ENCODE measurements at regions not wholly inside any gene's neighbourhood (a gene's known extent, or its start where the extent isn't known, plus 50 kb on each side); places are given as distances from the start of the nearest gene placed in this dataset.

DNA sequence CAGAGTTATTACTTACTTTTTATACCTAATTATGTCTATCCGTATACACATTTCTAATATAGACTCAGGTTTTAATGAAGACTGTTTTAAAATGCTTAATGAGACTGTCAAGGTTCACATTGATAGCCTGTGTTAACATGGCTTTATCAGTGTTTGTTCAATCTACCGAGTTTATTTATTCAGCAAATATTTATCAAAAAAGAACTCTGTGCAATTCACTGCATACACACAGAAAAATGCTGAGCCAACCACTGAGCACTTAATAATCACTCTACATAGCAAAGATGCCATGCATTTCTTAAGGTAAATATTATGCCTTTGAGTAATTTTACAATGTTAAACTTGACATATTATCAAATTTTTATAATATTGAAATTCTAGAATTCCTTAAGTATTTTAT, 428.2 kb downstream of the ANXA1 start:
- TF ChIP-seq, protein P1, sequence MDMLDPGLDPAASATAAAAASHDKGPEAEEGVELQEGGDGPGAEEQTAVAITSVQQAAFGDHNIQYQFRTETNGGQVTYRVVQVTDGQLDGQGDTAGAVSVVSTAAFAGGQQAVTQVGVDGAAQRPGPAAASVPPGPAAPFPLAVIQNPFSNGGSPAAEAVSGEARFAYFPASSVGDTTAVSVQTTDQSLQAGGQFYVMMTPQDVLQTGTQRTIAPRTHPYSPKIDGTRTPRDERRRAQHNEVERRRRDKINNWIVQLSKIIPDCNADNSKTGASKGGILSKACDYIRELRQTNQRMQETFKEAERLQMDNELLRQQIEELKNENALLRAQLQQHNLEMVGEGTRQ (IDR thresholded peaks at IDR 0.05; ENCODE audit: low read depth, low read length): no peak
- TF ChIP-seq BHLHE40 (IDR thresholded peaks at IDR 0.05; ENCODE audit: low read depth, low read length): no peak
- no peak for TF ChIP-seq POLR2A (IDR thresholded peaks at IDR 0.05; ENCODE audit: low read depth, low read length)
- TF ChIP-seq MAFK (IDR thresholded peaks at IDR 0.05; ENCODE audit: low read depth, low read length): no peak
- no peak for TF ChIP-seq NFE2L2 (IDR thresholded peaks at IDR 0.05; ENCODE audit: low read depth, low read length)
- TF ChIP-seq RFX5 (IDR thresholded peaks at IDR 0.05; ENCODE audit: low read depth, low read length): no peak
- TF ChIP-seq MXI1 (IDR thresholded peaks at IDR 0.05; ENCODE audit: borderline replicate concordance, low read depth, low read length): no peak
- TF ChIP-seq CHD1 (IDR thresholded peaks at IDR 0.05; ENCODE audit: low read depth, low read length): no peak
- no peak for TF ChIP-seq RCOR1 (IDR thresholded peaks at IDR 0.05; ENCODE audit: insufficient replicate concordance, low read length)
- TF ChIP-seq, protein P2, sequence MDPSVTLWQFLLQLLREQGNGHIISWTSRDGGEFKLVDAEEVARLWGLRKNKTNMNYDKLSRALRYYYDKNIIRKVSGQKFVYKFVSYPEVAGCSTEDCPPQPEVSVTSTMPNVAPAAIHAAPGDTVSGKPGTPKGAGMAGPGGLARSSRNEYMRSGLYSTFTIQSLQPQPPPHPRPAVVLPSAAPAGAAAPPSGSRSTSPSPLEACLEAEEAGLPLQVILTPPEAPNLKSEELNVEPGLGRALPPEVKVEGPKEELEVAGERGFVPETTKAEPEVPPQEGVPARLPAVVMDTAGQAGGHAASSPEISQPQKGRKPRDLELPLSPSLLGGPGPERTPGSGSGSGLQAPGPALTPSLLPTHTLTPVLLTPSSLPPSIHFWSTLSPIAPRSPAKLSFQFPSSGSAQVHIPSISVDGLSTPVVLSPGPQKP (IDR thresholded peaks at IDR 0.05; ENCODE audit: borderline replicate concordance, low read depth, low read length): no peak
- no peak for TF ChIP-seq RAD21 (IDR thresholded peaks at IDR 0.05; ENCODE audit: low read length)
- no peak for TF ChIP-seq MAZ (IDR thresholded peaks at IDR 0.05; ENCODE audit: borderline replicate concordance, low read depth, low read length)
- TF ChIP-seq SMC3 (IDR thresholded peaks at IDR 0.05; ENCODE audit: low read depth, low read length): no peak
- TF ChIP-seq, protein P3, sequence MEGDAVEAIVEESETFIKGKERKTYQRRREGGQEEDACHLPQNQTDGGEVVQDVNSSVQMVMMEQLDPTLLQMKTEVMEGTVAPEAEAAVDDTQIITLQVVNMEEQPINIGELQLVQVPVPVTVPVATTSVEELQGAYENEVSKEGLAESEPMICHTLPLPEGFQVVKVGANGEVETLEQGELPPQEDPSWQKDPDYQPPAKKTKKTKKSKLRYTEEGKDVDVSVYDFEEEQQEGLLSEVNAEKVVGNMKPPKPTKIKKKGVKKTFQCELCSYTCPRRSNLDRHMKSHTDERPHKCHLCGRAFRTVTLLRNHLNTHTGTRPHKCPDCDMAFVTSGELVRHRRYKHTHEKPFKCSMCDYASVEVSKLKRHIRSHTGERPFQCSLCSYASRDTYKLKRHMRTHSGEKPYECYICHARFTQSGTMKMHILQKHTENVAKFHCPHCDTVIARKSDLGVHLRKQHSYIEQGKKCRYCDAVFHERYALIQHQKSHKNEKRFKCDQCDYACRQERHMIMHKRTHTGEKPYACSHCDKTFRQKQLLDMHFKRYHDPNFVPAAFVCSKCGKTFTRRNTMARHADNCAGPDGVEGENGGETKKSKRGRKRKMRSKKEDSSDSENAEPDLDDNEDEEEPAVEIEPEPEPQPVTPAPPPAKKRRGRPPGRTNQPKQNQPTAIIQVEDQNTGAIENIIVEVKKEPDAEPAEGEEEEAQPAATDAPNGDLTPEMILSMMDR (conservative IDR thresholded peaks at IDR 0.05; ENCODE audit: low read depth, low read length): no peak
- TF ChIP-seq CEBPB (IDR thresholded peaks at IDR 0.05; ENCODE audit: low read depth, low read length): no peak
- TF ChIP-seq FOS (IDR thresholded peaks at IDR 0.05; ENCODE audit: low read depth, low read length): no peak
- no peak overlapping the region for H3K14ac ChIP-seq (replicated peaks; ENCODE audit: low read depth, low read length)
- no peak overlapping the region for H4K5ac ChIP-seq (ENCODE audit: low read depth, low read length)
- H4K91ac ChIP-seq (ENCODE audit: insufficient read depth, low read depth, low read length): no peak overlapping the region
- H3K27me3 ChIP-seq (ENCODE audit: control insufficient read depth, insufficient read depth, low read length): no peaks in the 10 kb centered on the region
- no peak overlapping the region for H3K27ac ChIP-seq (ENCODE audit: insufficient read depth, low read length)
- H4K8ac ChIP-seq (ENCODE audit: low read depth in 2 of 2, low read length in 2 of 2): no peak overlapping the region
- intact Hi-C loops (cut with micrococcal nuclease) (no loop called here), in situ Hi-C loops (cut with MboI; ENCODE audit: low sequenced_read_pairs) (no loop called here), dilution Hi-C loops (cut with HindIII; ENCODE audit: low sequenced_read_pairs, unreplicated experiment) (loop anchor here (5.0 kb wide), 1 partner anchor 38 kb away; no protein-coding TSS in a partner anchor)
- H3K4me1 ChIP-seq (ENCODE audit: control insufficient read depth, insufficient read depth, low read length): no peaks in the 10 kb centered on the region
- no peak overlapping the region for H3K4ac ChIP-seq (ENCODE audit: low read depth, low read length)
- ChIA-PET CTCF (no interaction called here), POLR2A (ENCODE audit: unreplicated experiment) (no interaction called here)
- BruUV-seq (replicated peaks): no TSS peak
- DNase-seq (no peak), ATAC-seq (ENCODE audit: low read depth) (no peak)
- no peaks in the 10 kb centered on the region for H3K9me1 ChIP-seq (ENCODE audit: insufficient read depth, low read length)
- H3K18ac ChIP-seq (ENCODE audit: low read depth, low read length): no peak overlapping the region
- no peak overlapping the region for H3K56ac ChIP-seq (ENCODE audit: extremely low read depth, insufficient read depth, low read length)
- no peaks in the 10 kb centered on the region for H3K36me3 ChIP-seq (ENCODE audit: control insufficient read depth, insufficient read depth, low read length)
- H3K4me2 ChIP-seq (ENCODE audit: low read depth, low read length): no peak overlapping the region
- H3K9ac ChIP-seq (ENCODE audit: low read depth, low read length): no peak overlapping the region
- no peak overlapping the region for H2BK15ac ChIP-seq (ENCODE audit: low read depth, low read length)
- H3K23ac ChIP-seq (ENCODE audit: low read depth, low read length): no peak overlapping the region
- no peak overlapping the region for H2AK5ac ChIP-seq (ENCODE audit: low read depth, low read length)
- no peak overlapping the region for H2BK5ac ChIP-seq (ENCODE audit: low read depth, low read length, poor library complexity, severe bottlenecking)
- no peak overlapping the region for H2BK20ac ChIP-seq (ENCODE audit: low read depth, low read length)
- H2BK120ac ChIP-seq (ENCODE audit: low read depth, low read length): no peak overlapping the region
- no peaks in the 10 kb centered on the region for H3K79me1 ChIP-seq (ENCODE audit: low read depth in 1 of 2, low read length in 2 of 2)
- WGBS, 2 experiments (ENCODE audit: extremely low coverage in 2 of 2, insufficient read length in 1 of 2): no CpG with 5 or more reads among the region's 2 CpGs
- no peak overlapping the region for H2AK9ac ChIP-seq (replicated peaks; ENCODE audit: low read depth, low read length, poor library complexity)
- peaks cover 2% of the 10 kb centered on the region; the same call in 1 of the 2 replicates for H3K9me3 ChIP-seq (ENCODE audit: control insufficient read depth, insufficient read depth, low read length)
- H4K20me1 ChIP-seq (ENCODE audit: insufficient read depth, low read length): no peaks in the 10 kb centered on the region
- no peak overlapping the region for H3K4me3 ChIP-seq (ENCODE audit: insufficient read depth, low read depth, low read length)
- H2AFZ ChIP-seq (replicated peaks; ENCODE audit: low read length, poor library complexity): no peak overlapping the region

All from IMR-90 (cell line).